NCI-H146 treated with DMSO at 0.1 percent for 48 hours (cell line): ENCODE measurements at regions not wholly inside any gene's neighbourhood (a gene's known extent, or its start where the extent isn't known, plus 50 kb on each side); places are given as distances from the start of the nearest gene placed in this dataset.
A peak's percentile ranks its signal among the peaks of the same experiment; 100 is the strongest.
"Not testable (repeated sequence)": the region's sequence is repeated elsewhere in the genome, so short reads cannot be mapped to it uniquely, and the experiment has no call there.

Experiments used
- DNase-seq: peaks from one replicate; lab custom pipeline; 2025; ENCODE audit not compliant: unreplicated experiment; lab: John Stamatoyannopoulos, UW

- no peak for DNase-seq
Observed at GRCh38 chr5:99076723-99077640, 148.2 kb upstream of the CHD1 start.

GRCh38 chr5:99072846-99073245 is 144.0 kb upstream of the CHD1 start:
- no peak for DNase-seq

- no peak for DNase-seq
Observed at GRCh38 chr5:99070822-99071221, 142.0 kb upstream of the CHD1 start.

- no peak for DNase-seq
Observed at GRCh38 chr5:99070362-99070761, 141.6 kb upstream of the CHD1 start.

- no peak for DNase-seq
Observed at GRCh38 chr5:99068944-99069650, 140.3 kb upstream of the CHD1 start.

GRCh38 chr5:99063737-99064136 is 134.9 kb upstream of the CHD1 start:
- DNase-seq, result no peak

- DNase-seq, result no peak
Observed at GRCh38 chr5:99061711-99062110, 132.9 kb upstream of the CHD1 start.

- no peak for DNase-seq
Observed at GRCh38 chr5:99061299-99061698, 132.5 kb upstream of the CHD1 start.

GRCh38 chr5:99060306-99061261 is 131.8 kb upstream of the CHD1 start:
- peak; percentile 24 for DNase-seq

GRCh38 chr5:99059685-99060084 is 130.9 kb upstream of the CHD1 start:
- no peak for DNase-seq

- DNase-seq, result no peak
Observed at GRCh38 chr5:99058466-99058865, 129.7 kb upstream of the CHD1 start.

GRCh38 chr5:99054972-99055371 is 126.2 kb upstream of the CHD1 start:
- no peak for DNase-seq

GRCh38 chr5:99045871-99046270 is 117.1 kb upstream of the CHD1 start:
- DNase-seq, result no peak

GRCh38 chr5:99043257-99043656 is 114.5 kb upstream of the CHD1 start:
- DNase-seq, result not testable (repeated sequence)

GRCh38 chr5:99037668-99038067 is 108.9 kb upstream of the CHD1 start:
- no peak for DNase-seq

GRCh38 chr5:99035942-99036341 is 107.1 kb upstream of the CHD1 start:
- DNase-seq, result no peak

GRCh38 chr5:99034336-99034735 is 105.5 kb upstream of the CHD1 start:
- DNase-seq, result no peak

GRCh38 chr5:99033014-99033900 is 104.5 kb upstream of the CHD1 start:
- DNase-seq, result no peak

GRCh38 chr5:99032234-99033013 is 103.6 kb upstream of the CHD1 start:
- peak; percentile 36 for DNase-seq
